ENCODE measurements at regions not wholly inside any gene's neighbourhood (a gene's known extent, or its start where the extent isn't known, plus 50 kb on each side); places are given as distances from the start of the nearest gene placed in this dataset.

DNA sequence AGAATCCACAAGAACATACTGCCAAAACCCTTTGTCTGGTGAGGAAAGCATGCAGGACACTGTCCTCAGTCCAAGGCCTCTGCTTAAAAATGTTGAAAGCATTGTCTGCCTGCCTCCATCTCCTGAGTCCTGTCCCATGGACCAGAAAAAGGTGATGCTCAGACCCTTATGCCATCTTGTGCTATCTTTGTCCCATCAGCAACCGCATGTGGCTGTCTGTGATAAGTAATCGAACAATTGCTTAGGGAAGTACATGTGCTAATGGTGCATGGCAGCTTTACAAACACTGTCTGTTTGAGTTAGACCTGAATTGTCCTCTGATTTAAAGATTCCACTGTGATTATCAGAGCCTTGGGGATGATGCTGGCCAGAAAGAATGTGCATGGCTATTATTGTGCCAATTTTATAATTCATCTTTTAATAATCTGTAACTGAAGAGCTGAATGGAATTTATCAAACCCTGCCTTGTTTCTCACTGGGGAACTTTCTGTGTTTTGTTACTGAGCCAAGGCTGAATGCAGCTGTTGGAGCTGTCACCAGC lies 177.5 kb downstream of the DACT1 start:
- Histone ChIP-seq H3K4me3 (ENCODE audit: low read depth, low read length) (no peak overlapping the region), H3K9me3 (ENCODE audit: control insufficient read depth, insufficient read depth, low read length) (no peaks in the 10 kb centered on the region), H3K4me1 (ENCODE audit: control insufficient read depth, insufficient read depth, low read length) (no peaks in the 10 kb centered on the region), H3K27ac (ENCODE audit: low read depth, low read length) (no peak overlapping the region), H3K27me3 (ENCODE audit: control insufficient read depth, insufficient read depth, low read length) (no peaks in the 10 kb centered on the region), H3K9ac (ENCODE audit: low read depth, low read length) (no peak overlapping the region), H3K36me3 (ENCODE audit: control insufficient read depth, insufficient read depth, low read length) (no peaks in the 10 kb centered on the region)

GRCh38 chr14:58815794-58816193 lies 178.0 kb downstream of the DACT1 start:
- Histone ChIP-seq H3K27ac (ENCODE audit: low read depth, low read length) (no peak overlapping the region), H3K36me3 (ENCODE audit: control insufficient read depth, insufficient read depth, low read length) (no peaks in the 10 kb centered on the region), H3K4me3 (ENCODE audit: low read depth, low read length) (no peak overlapping the region), H3K9ac (ENCODE audit: low read depth, low read length) (no peak overlapping the region), H3K27me3 (ENCODE audit: control insufficient read depth, insufficient read depth, low read length) (no peaks in the 10 kb centered on the region), H3K4me1 (ENCODE audit: control insufficient read depth, insufficient read depth, low read length) (no peaks in the 10 kb centered on the region), H3K9me3 (ENCODE audit: control insufficient read depth, insufficient read depth, low read length) (no peaks in the 10 kb centered on the region)

DNA sequence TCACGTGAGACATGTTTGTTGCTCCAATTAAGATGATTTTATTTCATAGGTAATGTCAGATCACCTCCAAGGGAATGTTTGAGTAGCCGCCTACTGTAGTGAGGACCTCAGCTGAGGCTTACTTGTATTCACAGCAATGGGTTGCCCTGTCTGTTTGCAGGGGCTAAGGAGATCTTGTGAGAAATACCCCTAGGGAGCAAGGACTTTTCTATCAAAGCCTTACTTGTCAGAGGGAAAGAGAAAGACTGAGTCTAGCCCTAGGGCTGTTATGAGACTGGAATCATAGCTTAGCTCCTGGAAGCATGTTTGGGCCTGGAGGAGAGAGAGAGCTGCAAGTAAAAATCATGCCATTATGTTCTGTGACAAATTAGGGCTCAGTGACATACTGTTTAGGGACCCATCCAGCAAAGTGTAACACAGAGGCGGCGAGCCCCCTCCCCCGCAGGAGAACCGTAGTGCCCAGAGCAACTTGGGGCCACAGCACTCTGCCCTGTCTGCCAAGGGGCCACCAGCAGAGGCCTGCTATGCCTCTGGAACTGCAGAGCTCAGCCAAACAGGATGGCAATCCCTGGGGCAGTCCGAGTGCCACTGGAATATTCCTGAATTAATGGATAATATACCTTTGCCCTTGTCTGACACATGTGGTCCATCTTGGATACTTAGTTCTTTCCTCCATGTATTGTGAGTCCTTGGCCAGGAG lies 178.8 kb downstream of the DACT1 start:
- Histone ChIP-seq H3K36me3 (ENCODE audit: control insufficient read depth, insufficient read depth, low read length) (no peaks in the 10 kb centered on the region), H3K9ac (ENCODE audit: low read depth, low read length) (no peak overlapping the region), H3K27me3 (ENCODE audit: control insufficient read depth, insufficient read depth, low read length) (no peaks in the 10 kb centered on the region), H3K27ac (ENCODE audit: low read depth, low read length) (no peak overlapping the region), H3K9me3 (ENCODE audit: control insufficient read depth, insufficient read depth, low read length) (no peaks in the 10 kb centered on the region), H3K4me3 (ENCODE audit: low read depth, low read length) (no peak overlapping the region), H3K4me1 (ENCODE audit: control insufficient read depth, insufficient read depth, low read length) (no peaks in the 10 kb centered on the region)

GRCh38 chr14:58817846-58818245 lies 180.1 kb downstream of the DACT1 start:
- H3K36me3 ChIP-seq (ENCODE audit: control insufficient read depth, insufficient read depth, low read length): no peaks in the 10 kb centered on the region
- H3K4me3 ChIP-seq (ENCODE audit: low read depth, low read length): no peak overlapping the region
- H3K9me3 ChIP-seq (ENCODE audit: control insufficient read depth, insufficient read depth, low read length): no peaks in the 10 kb centered on the region
- no peaks in the 10 kb centered on the region for H3K4me1 ChIP-seq (ENCODE audit: control insufficient read depth, insufficient read depth, low read length)
- no peaks in the 10 kb centered on the region for H3K27me3 ChIP-seq (ENCODE audit: control insufficient read depth, insufficient read depth, low read length)
- no peak overlapping the region for H3K27ac ChIP-seq (ENCODE audit: low read depth, low read length)
- no peak overlapping the region for H3K9ac ChIP-seq (ENCODE audit: low read depth, low read length)

- no peaks in the 10 kb centered on the region for H3K27me3 ChIP-seq (ENCODE audit: control insufficient read depth, insufficient read depth, low read length)
Measured at GRCh38 chr14:58820032-58820431, 182.3 kb downstream of the DACT1 start.

DNA sequence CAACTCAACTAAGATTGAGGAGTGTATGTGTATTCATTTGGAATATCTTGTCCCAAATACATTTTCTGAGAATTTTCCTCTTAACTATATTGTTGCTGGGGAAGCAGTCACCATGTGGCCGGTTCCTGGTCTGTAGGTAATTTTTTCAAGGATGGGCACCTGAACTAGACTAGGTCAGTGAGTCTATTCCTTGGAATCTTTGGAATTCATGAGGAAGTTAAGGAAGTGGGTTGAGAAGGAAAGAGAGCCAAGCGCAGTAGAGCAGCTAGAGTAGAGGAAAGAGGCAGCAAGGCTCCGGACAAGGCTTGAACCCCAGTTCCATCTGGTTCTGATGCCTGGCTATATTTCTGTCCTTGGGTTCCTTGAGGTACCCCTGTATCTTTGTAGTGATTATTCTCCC lies 183.7 kb downstream of the DACT1 start:
- Histone ChIP-seq H3K4me1 (ENCODE audit: control insufficient read depth, insufficient read depth, low read length) (no peaks in the 10 kb centered on the region), H3K27ac (ENCODE audit: low read depth, low read length) (no peak overlapping the region), H3K9ac (ENCODE audit: low read depth, low read length) (no peak overlapping the region)

More at GRCh38 chr14:58820032-58820431, 182.3 kb downstream of the DACT1 start:
- Histone ChIP-seq H3K9me3 (ENCODE audit: control insufficient read depth, insufficient read depth, low read length) (no peaks in the 10 kb centered on the region), H3K36me3 (ENCODE audit: control insufficient read depth, insufficient read depth, low read length) (no peaks in the 10 kb centered on the region), H3K4me1 (ENCODE audit: control insufficient read depth, insufficient read depth, low read length) (no peaks in the 10 kb centered on the region), H3K4me3 (ENCODE audit: low read depth, low read length) (no peak overlapping the region), H3K9ac (ENCODE audit: low read depth, low read length) (no peak overlapping the region), H3K27ac (ENCODE audit: low read depth, low read length) (no peak overlapping the region)

DNA sequence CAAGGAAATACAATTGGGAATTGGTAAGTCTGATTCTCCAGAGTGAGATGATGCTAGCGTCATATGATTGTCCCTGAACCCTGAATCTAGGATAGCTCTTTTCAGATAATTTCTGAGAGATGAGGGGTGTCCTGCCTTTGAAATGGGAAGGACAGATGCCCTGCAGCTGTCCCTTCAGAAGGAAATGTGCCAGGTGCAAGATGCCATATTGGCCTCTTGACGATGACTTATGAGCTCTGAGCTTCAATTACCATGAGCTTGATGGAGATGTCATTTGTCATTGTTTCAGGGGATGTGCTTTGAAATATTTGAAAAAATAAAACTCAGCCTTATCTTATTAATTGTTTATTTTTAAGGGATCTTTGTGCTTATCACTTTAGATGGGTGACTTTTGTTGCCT lies 185.1 kb downstream of the DACT1 start:
- Histone ChIP-seq H3K27me3 (ENCODE audit: control insufficient read depth, insufficient read depth, low read length) (no peaks in the 10 kb centered on the region), H3K36me3 (ENCODE audit: control insufficient read depth, insufficient read depth, low read length) (no peaks in the 10 kb centered on the region), H3K4me1 (ENCODE audit: control insufficient read depth, insufficient read depth, low read length) (no peaks in the 10 kb centered on the region), H3K9me3 (ENCODE audit: control insufficient read depth, insufficient read depth, low read length) (peaks cover 5% of the 10 kb centered on the region; the same call in 1 of the 2 replicates), H3K4me3 (ENCODE audit: low read depth, low read length) (no peak overlapping the region), H3K27ac (ENCODE audit: low read depth, low read length) (no peak overlapping the region), H3K9ac (ENCODE audit: low read depth, low read length) (no peak overlapping the region)

More for the DNA sequence above, 183.7 kb downstream of the DACT1 start:
- Histone ChIP-seq H3K36me3 (ENCODE audit: control insufficient read depth, insufficient read depth, low read length) (no peaks in the 10 kb centered on the region), H3K9me3 (ENCODE audit: control insufficient read depth, insufficient read depth, low read length) (no peaks in the 10 kb centered on the region), H3K27me3 (ENCODE audit: control insufficient read depth, insufficient read depth, low read length) (no peaks in the 10 kb centered on the region), H3K4me3 (ENCODE audit: low read depth, low read length) (no peak overlapping the region)

DNA sequence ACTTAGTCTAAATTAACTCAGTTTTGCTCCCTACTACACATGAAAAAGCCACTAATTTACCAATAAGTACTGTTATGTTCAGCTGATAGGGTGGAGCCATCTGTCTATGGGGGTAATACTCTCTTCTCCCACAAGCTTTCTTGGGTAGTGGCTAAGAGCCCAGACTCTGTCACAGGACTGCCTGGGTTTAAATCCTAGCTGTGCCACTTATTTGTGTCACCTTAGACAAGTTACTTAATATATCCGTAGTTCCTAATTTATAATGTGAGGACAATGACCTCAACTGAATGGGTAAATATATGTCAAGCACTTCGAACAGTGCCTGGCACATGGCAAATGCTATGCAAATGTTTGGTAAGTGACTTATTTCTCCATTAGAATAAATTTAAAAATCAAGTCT lies 185.6 kb downstream of the DACT1 start:
- H3K4me1 ChIP-seq (ENCODE audit: control insufficient read depth, insufficient read depth, low read length): no peaks in the 10 kb centered on the region
- no peak overlapping the region for H3K4me3 ChIP-seq (ENCODE audit: low read depth, low read length)
- H3K27ac ChIP-seq (ENCODE audit: low read depth, low read length): no peak overlapping the region
- H3K36me3 ChIP-seq (ENCODE audit: control insufficient read depth, insufficient read depth, low read length): no peaks in the 10 kb centered on the region
- H3K27me3 ChIP-seq (ENCODE audit: control insufficient read depth, insufficient read depth, low read length): no peaks in the 10 kb centered on the region
- H3K9ac ChIP-seq (ENCODE audit: low read depth, low read length): no peak overlapping the region
- peaks cover 5% of the 10 kb centered on the region; the same call in 1 of the 2 replicates for H3K9me3 ChIP-seq (ENCODE audit: control insufficient read depth, insufficient read depth, low read length)

DNA sequence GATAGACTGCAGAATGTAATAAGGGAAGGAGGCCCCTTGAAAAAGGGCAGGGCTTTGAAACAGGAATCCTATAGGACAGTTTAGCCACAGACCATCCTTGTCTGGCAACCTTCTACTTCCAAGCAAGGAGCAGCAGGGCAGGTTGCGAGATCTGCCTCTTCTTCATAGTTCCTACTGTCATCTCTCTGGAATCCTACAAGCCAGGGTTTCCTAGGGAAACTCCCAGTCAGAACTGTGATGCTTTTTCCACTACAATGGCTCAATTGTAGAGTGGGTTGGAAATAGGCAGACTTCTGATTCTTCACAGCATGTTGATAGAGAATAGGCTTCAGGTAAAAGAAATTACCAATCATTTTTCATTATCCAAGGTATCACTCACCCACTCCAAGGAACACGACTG lies 186.3 kb downstream of the DACT1 start:
- no peaks in the 10 kb centered on the region for H3K36me3 ChIP-seq (ENCODE audit: control insufficient read depth, insufficient read depth, low read length)
- no peak overlapping the region for H3K4me3 ChIP-seq (ENCODE audit: low read depth, low read length)
- H3K9me3 ChIP-seq (ENCODE audit: control insufficient read depth, insufficient read depth, low read length): peaks cover 5% of the 10 kb centered on the region; the same call in 1 of the 2 replicates
- H3K27me3 ChIP-seq (ENCODE audit: control insufficient read depth, insufficient read depth, low read length): no peaks in the 10 kb centered on the region
- no peak overlapping the region for H3K9ac ChIP-seq (ENCODE audit: low read depth, low read length)
- no peak overlapping the region for H3K27ac ChIP-seq (ENCODE audit: low read depth, low read length)
- peaks cover under 1% of the 10 kb centered on the region; the same call in 1 of the 2 replicates for H3K4me1 ChIP-seq (ENCODE audit: control insufficient read depth, insufficient read depth, low read length)

DNA sequence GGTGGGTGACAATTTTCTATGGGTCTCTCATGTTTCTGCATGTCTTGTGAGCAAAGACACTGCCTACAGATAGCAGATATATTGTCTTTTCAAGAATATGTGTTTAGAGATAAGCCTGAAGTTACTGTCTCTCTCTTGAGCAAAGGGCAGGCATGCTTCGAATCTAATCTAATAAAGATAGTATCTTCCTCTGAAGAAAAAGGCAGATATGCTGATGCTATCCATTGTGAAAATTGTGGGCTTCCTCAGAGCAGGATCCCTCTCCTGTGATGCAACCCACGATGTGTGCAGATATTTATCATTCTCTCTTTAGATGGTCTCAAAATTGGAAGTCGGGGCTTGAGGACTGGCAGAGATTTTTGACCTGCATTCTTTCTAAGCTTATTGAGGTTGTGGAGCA lies 187.0 kb downstream of the DACT1 start:
- H3K36me3 ChIP-seq (ENCODE audit: control insufficient read depth, insufficient read depth, low read length): no peaks in the 10 kb centered on the region
- no peaks in the 10 kb centered on the region for H3K27me3 ChIP-seq (ENCODE audit: control insufficient read depth, insufficient read depth, low read length)
- no peak overlapping the region for H3K9ac ChIP-seq (ENCODE audit: low read depth, low read length)
- H3K9me3 ChIP-seq (ENCODE audit: control insufficient read depth, insufficient read depth, low read length): peaks cover 5% of the 10 kb centered on the region; the same call in 1 of the 2 replicates
- H3K4me1 ChIP-seq (ENCODE audit: control insufficient read depth, insufficient read depth, low read length): peaks cover 3% of the 10 kb centered on the region; the same call in 1 of the 2 replicates
- H3K27ac ChIP-seq (ENCODE audit: low read depth, low read length): no peak overlapping the region
- no peak overlapping the region for H3K4me3 ChIP-seq (ENCODE audit: low read depth, low read length)

DNA sequence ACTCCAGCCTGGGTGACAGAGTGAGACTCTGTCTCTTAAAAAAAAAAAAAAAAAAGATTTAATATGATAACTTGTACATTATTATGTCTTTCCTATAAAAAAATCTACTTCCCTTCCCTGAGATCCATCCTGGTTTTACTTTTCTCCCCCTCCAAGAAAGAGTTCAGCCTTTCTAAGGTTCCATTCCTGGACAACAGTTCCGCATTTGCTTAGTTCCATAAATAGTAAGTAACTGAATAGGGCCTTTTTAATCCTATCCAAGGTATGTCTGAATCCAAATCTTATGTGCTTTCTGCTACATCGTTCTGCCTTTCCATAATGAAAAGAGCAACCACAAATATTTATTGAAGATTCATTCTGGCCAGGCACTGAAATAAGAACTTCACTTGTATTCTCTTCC lies 187.8 kb downstream of the DACT1 start:
- H3K27me3 ChIP-seq (ENCODE audit: control insufficient read depth, insufficient read depth, low read length): no peaks in the 10 kb centered on the region
- peaks cover 5% of the 10 kb centered on the region; the same call in 1 of the 2 replicates for H3K9me3 ChIP-seq (ENCODE audit: control insufficient read depth, insufficient read depth, low read length)
- H3K36me3 ChIP-seq (ENCODE audit: control insufficient read depth, insufficient read depth, low read length): no peaks in the 10 kb centered on the region
- no peak overlapping the region for H3K9ac ChIP-seq (ENCODE audit: low read depth, low read length)
- H3K4me3 ChIP-seq (ENCODE audit: low read depth, low read length): no peak overlapping the region
- no peak overlapping the region for H3K27ac ChIP-seq (ENCODE audit: low read depth, low read length)
- peaks cover 3% of the 10 kb centered on the region; the same call in 1 of the 2 replicates for H3K4me1 ChIP-seq (ENCODE audit: control insufficient read depth, insufficient read depth, low read length)

All from HUES48 (cell line).